Endothelial cell of umbilical vein (primary cell): ENCODE measurements at regions not wholly inside any gene's neighbourhood (a gene's known extent, or its start where the extent isn't known, plus 50 kb on each side); places are given as distances from the start of the nearest gene placed in this dataset.

ENCODE experiments used
- BruUV-seq: library from RNA; stranded (reverse); fragments of 400-500 nt; replicated peaks from 2 replicates; lab custom pipeline; 2021; lab: Mats Ljungman, UMichigan
- CTCF ChIA-PET: fragments of 300-600, 350-600 bp; sonication (Branson Sonifier 250); formaldehyde crosslinking; loops from one replicate; lab custom pipeline; 2021; ENCODE audit warnings: antibody characterized with exemption, inconsistent platforms; lab: Charles Lee
- POLR2A ChIA-PET: fragments of 300-600, 350-600 bp; sonication (Branson Sonifier 250); formaldehyde crosslinking; loops from one replicate; lab custom pipeline; 2021; ENCODE audit warnings: antibody characterized with exemption, inconsistent platforms; lab: Charles Lee
- DNase-seq: peaks from one replicate; pipeline ENCODE4 v3.0.0-alpha.2; 2011; ENCODE audit warnings: low read depth, low spot score
- FAIRE-seq: peaks from 2 replicates; lab custom pipeline; 2011; peaks lifted over from hg19 to GRCh38; lab: Jason Lieb, UNC
- H2AFZ ChIP-seq: 2 replicates; pipeline ENCODE4 v1.6.0; 2012; ENCODE audit warnings: low read depth, low read length, control low read depth, inconsistent platforms
- H3K27ac ChIP-seq: 2 replicates; pipeline ENCODE4 v1.5.1; 2011; ENCODE audit warnings: low read depth, mild to moderate bottlenecking, control low read depth, low read length, moderate library complexity; ENCODE audit not compliant: insufficient read depth
- H3K27me3 ChIP-seq, 2 experiments: 2 replicates each; pipeline versions ENCODE4 v1.6.0 to v1.6.1; 2011; ENCODE audit warnings: low read length in 2 of 2, mixed read lengths in 1 of 2; ENCODE audit not compliant: control insufficient read depth in 2 of 2, insufficient read depth in 2 of 2
- H3K36me3 ChIP-seq, 2 experiments: 2 replicates in 1 of 2; 3 replicates in 1 of 2; pipeline ENCODE4 v1.5.1; 2011; ENCODE audit warnings: low read length in 2 of 2, mild to moderate bottlenecking in 1 of 2, moderate library complexity in 1 of 2; ENCODE audit not compliant: control insufficient read depth in 2 of 2, insufficient read depth in 2 of 2; ENCODE audit errors: extremely low read depth in 1 of 2
- H3K4me1 ChIP-seq: 3 replicates; pipeline ENCODE4 v1.5.1; 2011; ENCODE audit warnings: mild to moderate bottlenecking, low read length; ENCODE audit not compliant: control insufficient read depth, insufficient read depth; ENCODE audit errors: extremely low read depth
- H3K4me2 ChIP-seq: 2 replicates; pipeline ENCODE4 v1.6.1; 2011; ENCODE audit warnings: low read length, control low read depth, mixed read lengths; ENCODE audit not compliant: insufficient read depth
- H3K4me3 ChIP-seq, 3 experiments: fragments of 200-600 bp in 1 of 3; sonication (generic), shearing (Covaris generic) in 1 of 3; replicated peaks in 1 of 3; 2 replicates each; pipeline ENCODE4 v1.5.1; 2011 to 2016; ENCODE audit warnings: control low read depth in 3 of 3, low read length in 3 of 3, mild to moderate bottlenecking in 2 of 3, inconsistent platforms in 1 of 3, low read depth in 1 of 3, moderate library complexity in 1 of 3; ENCODE audit not compliant: insufficient read depth in 1 of 3
- H3K79me2 ChIP-seq: 2 replicates; pipeline ENCODE4 v1.6.0; 2012; ENCODE audit warnings: low read length, inconsistent platforms; ENCODE audit not compliant: control insufficient read depth, insufficient read depth
- H3K9ac ChIP-seq: replicated peaks from 2 replicates; pipeline ENCODE3; 2011; ENCODE audit warnings: low read length, control low read depth; ENCODE audit not compliant: insufficient read depth; ENCODE audit errors: extremely low read depth
- H3K9me1 ChIP-seq: replicated peaks from 3 replicates; pipeline ENCODE4 v1.6.0; 2011; ENCODE audit warnings: mild to moderate bottlenecking, low read length; ENCODE audit not compliant: control insufficient read depth, insufficient read depth; ENCODE audit errors: extremely low read depth
- H3K9me3 ChIP-seq: replicated peaks from 2 replicates; pipeline ENCODE4 v1.5.1; 2012; ENCODE audit warnings: low read length, inconsistent platforms; ENCODE audit not compliant: control insufficient read depth, insufficient read depth
- H4K20me1 ChIP-seq: replicated peaks from 2 replicates; pipeline ENCODE3; 2011; ENCODE audit warnings: mild to moderate bottlenecking, low read length; ENCODE audit not compliant: control insufficient read depth, insufficient read depth; ENCODE audit errors: extremely low read depth
- EZH2 ChIP-seq: IDR thresholded peaks from 2 replicates; pipeline ENCODE4 v1.6.1; 2012; ENCODE audit warnings: borderline replicate concordance, low read depth, mild to moderate bottlenecking, moderate library complexity, low read length, inconsistent platforms; ENCODE audit not compliant: severe bottlenecking
- FOS ChIP-seq: IDR thresholded peaks from 2 replicates; pipeline ENCODE4 v1.6.1; 2011; ENCODE audit warnings: mild to moderate bottlenecking, low read length, moderate library complexity, borderline replicate concordance; ENCODE audit not compliant: insufficient read depth
- GATA2 ChIP-seq: IDR thresholded peaks from 2 replicates; pipeline ENCODE4 v1.7.0; 2011; ENCODE audit warnings: low read depth, mild to moderate bottlenecking, moderate library complexity, mixed read lengths, low read length; ENCODE audit not compliant: insufficient read length, insufficient read depth
- JUN ChIP-seq: IDR thresholded peaks from 2 replicates; pipeline ENCODE4 v1.6.1; 2011; ENCODE audit warnings: borderline replicate concordance, low read depth; ENCODE audit not compliant: insufficient read length, insufficient read depth
- MYC ChIP-seq: IDR thresholded peaks from one replicate; pipeline ENCODE4 v1.6.1; 2011; ENCODE audit warnings: mild to moderate bottlenecking, low read depth, low read length
- POLR2A ChIP-seq: IDR thresholded peaks from 2 replicates; pipeline ENCODE4 v1.6.1; 2012; ENCODE audit warnings: low read depth, mild to moderate bottlenecking, control low read depth, low read length
- POLR2AphosphoS5 ChIP-seq: IDR thresholded peaks from 2 replicates; pipeline ENCODE4 v1.6.1; 2012; ENCODE audit warnings: low read depth, mild to moderate bottlenecking, control low read depth, low read length, moderate library complexity; ENCODE audit not compliant: insufficient read depth
- dilution Hi-C: fragments of 300-500 bp; cut with MboI; formaldehyde crosslinking; loops from one replicate; pipeline ENCODE4 v1.15.0; 2019; ENCODE audit warnings: low sequenced_read_pairs; ENCODE audit not compliant: extremely low pct_ligation_motif_present
- intact Hi-C: fragments of 100-400 bp; cut with micrococcal nuclease; formaldehyde crosslinking; loops from one replicate; pipeline ENCODE4 v1.10.0; 2022
- TF ChIP-seq, protein P1 (sequence below), 2 donors: IDR thresholded peaks; 1 replicate in 1 of 2; 2 replicates in 1 of 2; pipeline ENCODE4 v1.5.1; 2011; ENCODE audit warnings: low read length in 2 of 2, mild to moderate bottlenecking in 2 of 2, moderate library complexity in 2 of 2, control low read depth in 1 of 2, inconsistent platforms in 1 of 2, low read depth in 1 of 2; ENCODE audit not compliant: insufficient read depth in 1 of 2; ENCODE audit errors: extremely low read depth in 1 of 2
- TF ChIP-seq, protein P2 (sequence below): IDR thresholded peaks from 2 replicates; pipeline ENCODE4 v1.6.1; 2011; ENCODE audit not compliant: insufficient read depth, insufficient read length

DNA sequence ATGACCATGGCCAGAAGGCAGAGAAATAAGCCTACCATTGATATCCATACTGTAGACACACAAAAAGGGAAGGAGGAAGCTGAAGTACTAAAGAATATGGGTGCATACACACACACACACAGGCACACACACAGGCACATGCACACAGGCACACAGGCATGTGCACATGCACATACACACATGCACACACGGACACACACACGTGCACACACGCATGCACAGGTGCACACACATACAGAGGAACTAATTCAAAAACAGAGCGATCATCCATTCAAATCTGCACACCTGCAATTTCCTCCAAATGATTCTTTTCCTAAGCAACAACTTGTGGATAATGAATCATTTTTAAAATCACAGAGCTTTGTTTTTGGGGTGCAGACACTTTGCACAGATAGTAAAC, 166.7 kb upstream of the ADARB2 start:
- TF ChIP-seq MYC (no peak), GATA2 (no peak), POLR2AphosphoS5 (no peak), EZH2 (no peak), FOS (no peak), JUN (no peak), POLR2A (no peak)
- TF ChIP-seq, protein P1, sequence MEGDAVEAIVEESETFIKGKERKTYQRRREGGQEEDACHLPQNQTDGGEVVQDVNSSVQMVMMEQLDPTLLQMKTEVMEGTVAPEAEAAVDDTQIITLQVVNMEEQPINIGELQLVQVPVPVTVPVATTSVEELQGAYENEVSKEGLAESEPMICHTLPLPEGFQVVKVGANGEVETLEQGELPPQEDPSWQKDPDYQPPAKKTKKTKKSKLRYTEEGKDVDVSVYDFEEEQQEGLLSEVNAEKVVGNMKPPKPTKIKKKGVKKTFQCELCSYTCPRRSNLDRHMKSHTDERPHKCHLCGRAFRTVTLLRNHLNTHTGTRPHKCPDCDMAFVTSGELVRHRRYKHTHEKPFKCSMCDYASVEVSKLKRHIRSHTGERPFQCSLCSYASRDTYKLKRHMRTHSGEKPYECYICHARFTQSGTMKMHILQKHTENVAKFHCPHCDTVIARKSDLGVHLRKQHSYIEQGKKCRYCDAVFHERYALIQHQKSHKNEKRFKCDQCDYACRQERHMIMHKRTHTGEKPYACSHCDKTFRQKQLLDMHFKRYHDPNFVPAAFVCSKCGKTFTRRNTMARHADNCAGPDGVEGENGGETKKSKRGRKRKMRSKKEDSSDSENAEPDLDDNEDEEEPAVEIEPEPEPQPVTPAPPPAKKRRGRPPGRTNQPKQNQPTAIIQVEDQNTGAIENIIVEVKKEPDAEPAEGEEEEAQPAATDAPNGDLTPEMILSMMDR (IDR thresholded peaks at IDR 0.05; ENCODE audit: extremely low read depth in 1 of 2, insufficient read depth in 1 of 2, low read depth in 1 of 2, low read length in 2 of 2) = no peak
- TF ChIP-seq, protein P2, sequence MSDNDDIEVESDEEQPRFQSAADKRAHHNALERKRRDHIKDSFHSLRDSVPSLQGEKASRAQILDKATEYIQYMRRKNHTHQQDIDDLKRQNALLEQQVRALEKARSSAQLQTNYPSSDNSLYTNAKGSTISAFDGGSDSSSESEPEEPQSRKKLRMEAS = no peak
- FAIRE-seq (no peak), DNase-seq (no peak)
- ChIA-PET CTCF (interaction anchor here (1.0 kb wide), 1 partner anchor 14 kb away, joined by 3 read pairs; no protein-coding TSS in a partner anchor), POLR2A (no interaction called here)
- Histone ChIP-seq H3K27ac (no peak overlapping the region), H3K9ac (no peak overlapping the region), H3K9me3 (peaks cover 16% of the 10 kb centered on the region), H3K4me1 (no peaks in the 10 kb centered on the region), H3K4me3 (no peak overlapping the region), H3K27me3 (no peaks in the 10 kb centered on the region), H3K9me1 (no peaks in the 10 kb centered on the region), H3K4me2 (no peak overlapping the region), H3K36me3 (no peaks in the 10 kb centered on the region), H2AFZ (no peak overlapping the region), H3K79me2 (no peaks in the 10 kb centered on the region), H4K20me1 (no peaks in the 10 kb centered on the region)
- intact Hi-C loops (no loop called here), dilution Hi-C loops (no loop called here)
- BruUV-seq = no TSS peak
